Stimulated activated naive CD8-positive, alpha-beta T cell treated with anti-CD3 and anti-CD28 coated beads, Interleukin-15, Interleukin-2, amounts not matched to agents 100 U/mL and 50 U/mL, for 24 hours (primary cell): ENCODE measurements at regions not wholly inside any gene's neighbourhood (a gene's known extent, or its start where the extent isn't known, plus 50 kb on each side); places are given as distances from the start of the nearest gene placed in this dataset.
"Not testable (repeated sequence)": the region's sequence is repeated elsewhere in the genome, so short reads cannot be mapped to it uniquely, and the experiment has no call there.

ENCODE experiments used
- ATAC-seq: fragments of 150-1000 bp; cut with Tn5 transposase; one replicate; pipeline ENCODE4 v1.10.0; 2021
- DNase-seq: peaks from one replicate; pipeline ENCODE4 v3.0.0; 2021

DNA sequence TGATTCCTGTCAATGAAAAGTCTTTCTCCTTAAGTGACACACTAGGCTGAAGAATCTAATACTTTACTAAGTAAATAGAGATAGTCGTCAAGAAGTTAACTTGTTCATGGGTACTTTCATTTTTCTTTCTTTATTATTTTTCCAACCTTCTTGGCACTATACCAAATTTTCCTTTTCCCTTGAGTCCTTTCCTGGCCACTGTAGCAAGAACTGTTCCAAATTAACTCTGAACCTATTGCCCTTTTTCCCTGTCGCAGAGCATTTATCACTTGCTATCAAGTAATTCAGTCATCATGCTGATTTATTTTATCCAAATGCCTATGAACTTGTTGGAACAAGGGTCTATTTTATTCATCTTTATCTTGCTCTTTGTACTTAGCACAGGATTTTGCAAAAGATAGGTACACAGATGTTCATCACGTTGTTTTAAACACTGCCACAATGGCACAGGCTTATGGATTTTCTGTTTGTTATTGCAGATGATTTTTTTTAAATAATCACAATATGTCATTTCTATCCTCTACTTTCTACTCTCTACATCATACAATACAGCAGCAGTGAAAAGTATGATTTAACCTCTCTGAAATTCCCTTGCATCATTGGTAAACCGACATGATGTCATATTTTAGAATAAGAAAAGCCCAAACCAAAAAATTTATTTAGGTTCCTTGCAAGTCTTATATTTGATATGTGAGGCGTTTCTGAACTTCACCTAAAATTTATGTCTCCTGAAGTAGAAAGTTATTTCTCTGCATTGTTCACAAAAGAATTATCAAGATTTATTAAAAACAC lies 2352.3 kb downstream of the PCDH7 start:
- no peak for ATAC-seq
- no peak for DNase-seq

DNA sequence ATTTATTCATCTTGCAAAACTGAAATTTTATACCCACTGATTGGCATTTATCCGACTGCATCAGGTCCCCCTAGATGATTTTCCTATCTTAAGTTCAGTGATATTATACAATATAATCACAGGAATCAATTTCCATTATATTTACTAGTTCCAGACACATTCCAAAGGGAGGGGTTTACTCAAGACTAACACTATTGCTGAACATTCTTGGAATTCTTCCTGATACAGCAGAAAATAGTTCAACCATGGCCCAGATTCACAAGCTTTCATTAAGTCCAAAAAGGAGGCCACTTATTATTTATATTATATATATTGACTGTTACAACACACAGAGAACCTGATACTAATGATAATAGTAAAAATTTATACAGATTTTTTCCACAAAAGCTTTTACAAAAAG lies 2353.6 kb downstream of the PCDH7 start:
- no peak for DNase-seq
- no peak for ATAC-seq

DNA sequence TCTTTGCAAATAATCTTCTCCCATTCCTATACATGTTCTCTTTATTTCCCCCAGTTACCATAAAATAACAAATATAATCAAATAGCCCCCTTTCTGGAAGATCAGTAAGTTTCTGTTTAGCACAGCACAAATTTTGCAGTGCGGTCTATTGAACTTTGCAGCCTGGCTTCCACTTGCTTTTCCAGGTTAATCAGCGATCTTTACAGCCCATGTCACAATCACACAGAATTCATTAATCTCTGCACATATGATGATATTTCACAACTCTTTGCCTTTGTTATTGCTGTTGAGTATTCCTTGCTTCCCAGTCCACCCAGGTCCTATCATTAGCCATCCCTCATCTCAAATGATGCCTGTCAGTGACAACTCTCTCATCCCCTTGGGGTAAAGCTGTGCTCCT lies 2358.0 kb downstream of the PCDH7 start:
- ATAC-seq = no peak

DNA sequence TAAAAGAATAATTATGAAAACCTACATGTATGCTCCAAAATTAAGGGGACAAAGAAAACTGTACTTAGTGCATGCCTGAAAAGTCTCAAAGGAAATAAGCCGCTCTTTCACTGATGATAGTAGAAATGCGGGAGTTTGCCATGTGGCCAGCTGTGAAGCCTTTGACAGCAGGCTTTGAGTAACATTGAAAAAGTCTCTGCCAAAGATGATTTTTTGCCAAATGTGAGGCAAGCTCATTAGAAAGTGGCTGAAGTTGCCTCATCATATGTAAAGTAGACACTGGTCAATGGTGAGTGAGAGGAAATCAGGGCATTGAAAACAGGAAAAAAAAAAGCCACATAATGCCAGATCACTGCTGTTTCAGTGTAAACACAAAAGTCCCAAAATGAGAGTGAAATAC lies 2360.1 kb downstream of the PCDH7 start:
- DNase-seq (no peak), ATAC-seq (no peak)

More for the DNA sequence above, 2358.0 kb downstream of the PCDH7 start:
- DNase-seq = no peak

DNA sequence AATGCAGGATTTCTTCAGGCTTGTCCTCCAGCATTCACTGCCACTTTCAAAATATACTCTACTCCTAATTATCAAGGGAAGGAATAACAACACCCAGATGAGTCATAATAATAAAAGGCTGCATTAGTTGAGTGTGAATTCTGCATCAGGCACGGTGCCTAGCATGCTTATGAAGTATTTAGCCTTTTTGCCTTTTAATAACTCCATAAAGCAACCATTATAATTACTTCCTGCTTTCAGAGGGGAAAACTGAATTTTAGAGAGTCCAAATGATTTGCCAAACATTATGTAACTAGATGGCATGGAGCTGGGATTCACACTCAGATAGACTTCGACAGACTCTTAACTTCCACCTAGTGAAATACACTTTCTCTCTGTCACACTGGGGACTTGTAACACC lies 2365.5 kb downstream of the PCDH7 start:
- ATAC-seq (no peak), DNase-seq (no peak)

DNA sequence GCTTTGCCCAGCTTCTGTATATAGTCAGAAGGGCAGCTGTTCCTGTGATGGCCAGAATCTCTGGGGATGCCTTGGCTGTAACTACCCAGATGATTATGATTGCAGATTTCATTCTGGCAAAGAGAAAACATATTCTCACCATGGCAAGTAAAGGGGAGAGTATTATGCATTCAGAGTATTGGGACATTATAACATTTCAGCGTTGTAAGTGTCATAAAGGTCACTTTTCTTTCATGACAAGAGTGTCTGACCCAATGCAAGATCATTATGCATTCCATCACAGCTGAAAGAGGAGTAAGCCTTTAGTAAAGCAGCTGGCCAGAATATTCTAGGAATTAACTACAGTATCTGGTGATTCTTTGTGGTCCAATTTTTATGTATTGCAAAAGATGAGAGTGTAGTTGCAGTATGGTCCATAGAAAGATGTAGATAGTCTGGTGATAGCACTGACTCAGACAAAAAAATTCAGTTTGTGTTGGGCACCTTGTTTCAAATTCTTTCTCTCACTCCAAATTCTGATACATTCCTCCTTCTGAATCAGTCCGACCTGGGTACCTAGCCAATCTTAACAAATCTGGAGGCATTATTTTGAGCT lies 2366.3 kb downstream of the PCDH7 start:
- DNase-seq (no peak), ATAC-seq (no peak)

DNA sequence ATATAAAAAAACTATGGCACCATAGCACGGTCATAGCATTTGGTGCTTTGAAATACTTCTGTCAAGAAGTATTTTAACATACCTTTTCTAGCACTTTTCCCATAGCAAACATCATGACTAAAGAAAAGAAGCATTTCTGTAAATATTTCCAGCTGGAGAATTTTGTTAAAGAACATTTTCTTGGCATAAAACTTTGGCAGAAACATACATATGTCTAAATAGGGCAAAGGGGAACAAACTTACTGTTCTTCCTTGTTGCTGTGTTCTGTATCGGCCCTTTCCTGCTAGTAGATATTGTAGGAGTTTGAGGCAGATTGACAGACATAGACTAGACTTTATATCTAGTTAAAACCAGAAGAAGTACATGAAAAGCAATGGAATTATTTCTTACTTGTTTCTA lies 2368.5 kb downstream of the PCDH7 start:
- ATAC-seq (no peak), DNase-seq (no peak)

DNA sequence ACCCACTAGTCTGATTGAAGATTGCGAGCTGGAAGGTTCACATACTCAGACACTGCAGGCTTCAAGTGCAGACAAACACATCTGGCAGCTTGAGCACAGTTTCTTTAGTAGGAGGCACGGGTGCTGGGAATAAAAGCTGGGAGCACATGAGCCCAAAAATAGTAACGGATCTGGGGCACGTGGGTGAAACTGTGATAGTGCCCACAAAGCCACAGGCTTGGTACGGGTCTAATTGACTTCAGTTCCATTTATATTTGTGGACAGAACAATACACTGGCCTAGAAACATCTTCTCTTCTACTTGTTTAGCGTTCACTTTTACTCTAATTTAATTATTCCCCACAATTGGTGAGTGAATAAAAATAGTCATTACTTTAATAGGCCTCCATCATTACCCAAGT lies 2370.7 kb downstream of the PCDH7 start:
- DNase-seq (no peak), ATAC-seq (no peak)

DNA sequence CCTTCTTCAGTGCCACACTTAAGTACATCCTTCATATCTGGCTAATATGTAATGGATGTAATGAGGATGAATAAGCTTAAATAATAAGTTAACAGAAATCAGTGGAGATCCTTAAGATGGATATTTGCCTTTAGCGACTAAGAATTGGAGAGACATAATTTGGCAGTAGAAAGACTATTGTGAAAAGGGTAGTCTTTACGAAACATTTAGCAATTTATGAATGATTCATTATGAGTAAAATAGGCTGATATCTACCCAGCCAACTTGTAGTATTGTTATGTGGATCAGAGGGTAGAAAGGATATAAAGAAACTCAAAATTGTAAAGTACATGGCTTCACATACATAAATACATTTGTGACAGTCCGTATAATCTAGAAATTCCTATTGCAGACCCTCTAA lies 2371.8 kb downstream of the PCDH7 start:
- DNase-seq = no peak
- ATAC-seq = no peak

DNA sequence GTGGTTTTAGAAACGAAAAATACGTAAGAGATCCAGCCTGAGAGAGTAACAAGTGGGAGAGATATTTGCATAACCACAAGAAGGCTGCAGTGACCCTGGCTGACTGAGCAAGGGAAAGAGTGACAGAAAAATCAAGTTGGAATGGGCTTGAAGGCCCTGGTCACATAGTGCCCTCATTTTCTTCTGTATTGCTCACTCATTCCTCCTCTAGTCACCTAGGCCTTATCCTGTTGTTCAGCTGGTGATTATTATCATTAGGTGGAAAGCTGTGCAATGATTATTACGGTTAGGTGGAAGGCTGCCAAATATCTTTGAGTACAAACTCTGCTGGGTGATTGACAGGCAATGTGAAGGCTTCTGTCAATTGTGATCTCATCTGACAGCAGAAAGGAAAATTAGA lies 2384.1 kb downstream of the PCDH7 start:
- DNase-seq = no peak

DNA sequence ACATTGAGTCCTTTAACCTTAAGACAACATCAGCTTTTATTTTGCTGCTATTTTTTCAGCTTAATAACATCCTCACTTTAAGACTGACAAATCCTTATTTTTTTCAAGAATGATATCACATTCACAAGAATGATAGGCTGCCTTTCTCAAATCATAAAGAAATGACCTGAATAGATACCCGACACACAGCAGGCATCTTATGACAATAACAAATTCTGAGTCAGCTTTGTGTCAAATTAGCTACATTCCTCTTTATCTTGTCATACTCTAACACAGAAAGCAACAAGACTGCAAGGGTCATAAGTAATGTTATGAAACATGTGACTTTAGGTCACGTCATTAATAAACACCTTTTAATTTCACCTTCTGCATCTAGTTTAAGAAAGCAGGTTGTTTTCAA lies 2387.6 kb downstream of the PCDH7 start:
- DNase-seq (no peak), ATAC-seq (no peak)

More for the DNA sequence above, 2384.1 kb downstream of the PCDH7 start:
- ATAC-seq = no peak

DNA sequence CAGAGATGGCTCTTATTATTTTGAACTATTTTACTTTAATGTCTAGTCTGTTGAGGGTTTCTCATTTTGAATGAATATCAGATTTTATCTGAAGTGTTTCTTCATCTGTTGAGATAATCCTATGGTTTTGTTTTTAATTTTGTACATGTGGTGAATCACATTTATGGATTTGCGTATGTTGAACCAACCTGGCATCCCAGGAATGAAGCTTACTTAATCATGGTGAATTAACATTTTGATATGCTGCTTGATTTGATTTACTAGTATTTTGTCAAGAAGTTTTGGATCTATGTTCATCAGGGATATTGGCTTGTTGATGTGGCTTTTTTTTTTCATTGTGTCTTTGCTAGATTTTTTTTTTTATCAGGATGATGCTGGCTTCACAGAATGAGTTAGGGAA lies 2390.9 kb downstream of the PCDH7 start:
- DNase-seq (no peak), ATAC-seq (no peak)

DNA sequence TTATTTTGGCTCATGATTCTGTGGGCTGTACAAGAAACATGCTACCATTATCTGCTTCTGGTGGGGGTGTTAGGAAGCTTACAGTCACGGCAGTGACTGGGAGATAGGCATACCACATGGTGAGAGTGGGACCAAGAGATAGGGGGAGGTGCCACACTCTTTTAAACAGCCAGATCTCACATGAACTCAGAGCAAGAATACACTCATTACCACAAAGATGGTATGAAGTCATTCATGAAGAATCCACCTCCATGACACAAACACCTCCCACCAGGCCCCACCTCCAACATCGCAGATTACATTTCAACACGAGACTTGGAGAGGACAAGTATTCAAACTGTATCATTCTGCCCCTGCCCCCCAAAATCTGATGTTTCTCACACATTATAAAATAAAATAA lies 2396.7 kb downstream of the PCDH7 start:
- DNase-seq (no peak), ATAC-seq (no peak)

DNA sequence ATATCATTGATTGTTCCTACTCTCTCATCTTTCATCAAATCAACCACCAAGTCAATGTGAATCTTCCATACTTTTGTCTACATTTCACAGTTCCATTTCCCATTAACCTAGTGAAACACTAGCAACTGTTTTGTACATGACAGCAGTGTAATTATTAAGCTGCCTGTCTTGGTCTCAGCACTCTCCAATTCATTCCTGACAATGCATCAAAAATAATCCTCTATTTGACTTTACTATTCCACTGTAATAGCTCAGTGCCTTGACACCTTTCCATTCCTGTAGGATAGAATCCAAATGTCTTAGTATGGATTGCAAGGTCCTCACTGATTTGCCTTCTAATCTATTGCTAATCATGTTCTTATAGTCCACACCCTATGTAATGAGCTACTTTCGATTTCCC lies 2405.8 kb downstream of the PCDH7 start:
- no peak for DNase-seq
- no peak for ATAC-seq

DNA sequence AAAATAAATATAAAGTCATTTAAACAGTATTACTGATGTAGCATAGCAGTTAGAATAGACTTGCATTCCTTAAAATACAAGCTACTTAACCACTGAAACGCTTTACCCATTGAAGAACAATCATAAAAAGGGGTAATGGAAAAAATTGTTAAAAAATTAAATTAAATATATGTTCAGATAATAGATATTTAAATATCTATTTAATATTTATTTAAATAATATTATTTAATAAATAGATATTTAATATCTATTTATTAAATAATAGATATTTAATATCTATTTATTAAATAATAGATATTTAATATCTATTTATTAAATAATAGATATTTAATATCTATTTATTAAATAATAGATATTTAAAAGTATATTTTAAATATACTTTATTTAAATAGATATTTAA lies 2410.5 kb downstream of the PCDH7 start:
- ATAC-seq, DNase-seq: not testable (repeated sequence)

DNA sequence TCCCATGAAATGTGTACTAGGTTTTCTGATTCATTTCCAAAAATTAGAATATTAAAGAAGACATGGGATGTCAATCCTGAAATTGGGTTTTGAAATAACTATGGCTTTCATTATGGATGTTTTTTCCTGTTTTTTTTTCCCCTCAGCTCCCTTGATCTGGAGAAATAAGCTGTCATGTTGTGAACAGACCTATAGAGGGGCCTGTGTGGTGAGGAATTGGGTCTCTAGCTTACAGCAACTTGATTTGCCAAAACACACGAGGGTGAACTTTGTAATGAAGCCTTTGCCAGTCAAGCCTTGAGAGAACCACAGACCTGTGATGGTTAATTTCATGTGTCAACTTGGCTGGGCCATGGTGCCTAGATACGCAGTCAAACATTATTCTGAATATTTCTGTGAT lies 2413.6 kb downstream of the PCDH7 start:
- ATAC-seq (no peak), DNase-seq (no peak)

DNA sequence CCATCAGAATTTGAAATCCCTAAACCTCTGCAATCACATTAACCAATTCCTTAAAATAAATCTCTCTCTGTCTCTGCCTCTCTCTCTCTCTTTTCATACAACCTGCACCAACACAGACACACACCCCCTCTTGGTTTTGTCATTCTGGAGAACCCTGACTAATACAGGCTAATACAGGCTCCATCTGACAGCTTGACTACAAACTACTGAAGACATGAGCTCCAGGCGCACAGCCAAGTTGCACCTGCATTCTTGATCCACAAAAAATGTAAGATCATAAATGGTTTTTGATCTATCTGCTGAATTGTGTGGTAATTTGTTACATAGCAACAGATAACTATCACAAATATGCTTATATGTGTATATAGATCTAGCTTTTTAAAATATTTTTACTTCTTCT lies 2414.2 kb downstream of the PCDH7 start:
- ATAC-seq (no peak), DNase-seq (no peak)

DNA sequence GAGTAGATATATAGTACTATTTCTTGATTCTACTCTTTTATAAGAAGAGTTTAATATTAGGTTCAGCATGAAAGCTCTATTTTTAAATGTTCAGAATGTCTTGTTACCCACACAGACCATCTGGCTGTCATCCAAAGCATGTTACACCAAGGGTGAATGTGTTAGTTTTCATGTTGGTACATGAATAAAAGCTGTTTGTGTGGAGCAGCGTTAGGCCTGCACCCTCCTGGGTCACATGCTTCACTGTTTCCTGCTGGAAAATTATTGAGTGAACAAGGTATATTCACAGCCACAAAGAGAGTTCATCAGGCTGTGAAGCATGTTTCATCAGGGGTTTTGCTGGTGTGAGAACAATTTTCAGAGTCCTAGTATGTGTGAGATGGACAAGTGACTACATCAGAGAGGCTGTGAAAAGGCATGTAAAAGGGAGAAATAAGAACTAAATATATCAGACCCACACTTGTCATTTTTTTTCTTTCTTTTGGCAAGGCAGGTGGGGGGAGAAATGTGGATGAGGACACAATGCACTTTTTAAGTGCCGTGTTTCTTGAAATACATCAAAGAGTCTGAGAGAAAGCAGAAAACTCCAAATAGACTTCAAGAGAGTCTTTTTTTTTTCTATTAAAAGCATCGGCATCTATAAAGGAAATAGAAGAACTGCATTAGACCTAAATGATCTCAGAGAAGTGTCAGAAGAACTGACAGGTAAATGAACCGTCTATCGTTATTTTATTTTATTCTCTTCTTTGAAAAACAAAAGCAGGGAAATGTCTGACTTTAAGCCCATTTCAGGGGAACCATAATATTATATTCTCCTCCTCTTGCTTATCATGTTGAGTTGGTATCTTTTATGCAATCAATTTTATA lies 2429.7 kb downstream of the PCDH7 start:
- DNase-seq (no peak), ATAC-seq (no peak)

DNA sequence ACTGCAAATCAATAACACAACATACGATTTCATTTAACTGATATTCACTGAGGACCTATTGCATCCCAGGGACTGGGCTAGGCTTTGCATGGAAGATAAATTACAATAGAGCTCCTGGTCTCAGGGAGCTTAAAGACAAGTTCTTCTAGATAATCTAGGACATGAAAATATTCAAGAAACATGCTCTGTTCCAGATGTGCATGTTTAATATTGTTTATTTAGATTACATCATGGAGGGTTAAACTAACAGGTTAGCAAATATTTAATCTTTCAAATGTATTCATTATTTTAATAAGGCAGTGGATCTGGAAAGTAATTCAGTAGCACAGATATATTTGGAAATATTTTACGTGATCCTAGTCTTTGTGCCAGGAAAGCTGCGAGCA lies 2430.3 kb downstream of the PCDH7 start:
- ATAC-seq (no peak), DNase-seq (no peak)

DNA sequence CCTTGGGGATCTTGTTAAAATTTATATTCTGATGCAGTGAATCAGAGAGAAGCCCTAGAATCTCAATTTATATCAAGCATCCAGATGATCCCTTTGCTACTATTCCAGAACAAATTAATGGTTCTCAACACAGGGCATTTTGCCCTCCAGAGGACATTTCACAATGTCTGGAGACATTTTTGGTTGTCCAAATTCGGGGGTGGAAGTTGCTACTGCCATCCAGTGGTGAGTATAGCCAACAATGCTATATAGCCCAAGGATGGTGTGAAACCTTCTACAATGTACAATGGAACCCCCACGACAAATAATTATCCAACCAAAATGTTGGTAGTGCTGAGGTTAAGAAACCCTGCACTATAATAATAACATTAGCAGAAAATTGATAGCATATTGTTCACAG lies 2440.0 kb downstream of the PCDH7 start:
- ATAC-seq = no peak
- no peak for DNase-seq

DNA sequence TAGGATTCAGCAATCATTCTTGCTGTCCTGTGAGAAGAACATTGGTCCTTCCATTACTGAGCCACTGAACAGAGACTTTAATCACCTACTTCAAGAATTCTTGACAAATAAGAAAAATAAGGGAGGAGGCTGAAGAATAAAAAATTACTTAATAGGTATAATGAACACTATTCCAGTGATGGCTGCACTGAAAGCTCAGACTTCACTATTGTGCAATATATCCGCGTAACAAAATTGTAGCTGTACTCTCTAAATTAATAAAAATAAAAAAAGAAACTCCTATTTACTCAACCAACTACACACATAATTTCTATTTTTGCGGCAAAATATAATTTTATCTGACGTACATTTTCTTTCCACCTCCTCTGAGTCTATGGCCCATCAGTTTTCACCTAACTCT lies 2441.0 kb downstream of the PCDH7 start:
- DNase-seq (no peak), ATAC-seq (no peak)

DNA sequence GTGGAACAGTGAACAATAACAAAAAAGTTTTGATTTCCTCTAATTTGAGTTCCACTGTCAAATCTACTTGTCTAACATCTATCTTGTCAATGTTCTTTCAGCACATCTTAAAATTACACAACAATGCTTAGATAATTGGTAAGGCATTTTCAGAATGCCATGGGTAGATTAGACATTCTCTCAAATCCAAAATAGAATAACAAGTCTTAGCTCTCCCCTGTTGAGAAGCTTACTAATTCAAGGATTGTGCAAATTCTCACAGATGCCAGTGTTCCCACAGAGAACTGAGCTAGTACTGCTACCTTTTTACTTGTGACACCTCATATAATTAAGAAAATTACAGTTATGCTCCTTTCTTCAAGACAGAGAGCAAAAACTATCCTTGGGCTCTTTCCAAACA lies 2442.0 kb downstream of the PCDH7 start:
- DNase-seq (no peak), ATAC-seq (no peak)

DNA sequence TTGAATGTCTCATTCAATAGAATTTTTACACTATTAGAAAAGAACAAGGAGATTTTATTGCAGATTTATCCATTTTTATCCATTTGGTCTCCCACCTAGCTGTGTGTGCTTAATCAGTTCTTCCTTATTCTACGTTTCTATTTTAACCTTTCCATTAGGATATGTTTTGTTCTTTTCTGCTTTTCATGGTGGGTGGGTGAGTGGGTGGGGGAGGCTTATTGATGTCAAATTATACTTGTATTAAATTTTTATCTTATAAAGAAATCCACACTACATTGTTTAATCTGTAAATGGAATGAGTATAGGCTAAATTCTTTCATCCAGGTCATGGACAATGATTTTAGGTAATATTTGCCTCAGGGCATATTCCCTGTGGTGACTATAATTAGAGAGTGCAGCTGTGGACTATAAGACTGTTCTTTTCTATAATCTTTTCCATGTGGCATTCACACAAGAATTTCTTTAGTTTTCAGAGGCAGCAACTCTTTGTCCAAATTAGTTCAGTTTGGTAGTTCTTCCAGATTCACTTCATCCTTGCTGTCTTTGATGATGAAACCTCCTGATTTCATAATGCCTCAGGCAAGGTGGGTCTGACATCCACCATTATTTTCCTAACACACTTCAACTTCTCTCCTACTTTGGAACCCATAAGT lies 2451.8 kb downstream of the PCDH7 start:
- ATAC-seq (no peak), DNase-seq (no peak)
